ENCODE measurements at regions not wholly inside any gene's neighbourhood (a gene's known extent, or its start where the extent isn't known, plus 50 kb on each side); places are given as distances from the start of the nearest gene placed in this dataset.

DNA sequence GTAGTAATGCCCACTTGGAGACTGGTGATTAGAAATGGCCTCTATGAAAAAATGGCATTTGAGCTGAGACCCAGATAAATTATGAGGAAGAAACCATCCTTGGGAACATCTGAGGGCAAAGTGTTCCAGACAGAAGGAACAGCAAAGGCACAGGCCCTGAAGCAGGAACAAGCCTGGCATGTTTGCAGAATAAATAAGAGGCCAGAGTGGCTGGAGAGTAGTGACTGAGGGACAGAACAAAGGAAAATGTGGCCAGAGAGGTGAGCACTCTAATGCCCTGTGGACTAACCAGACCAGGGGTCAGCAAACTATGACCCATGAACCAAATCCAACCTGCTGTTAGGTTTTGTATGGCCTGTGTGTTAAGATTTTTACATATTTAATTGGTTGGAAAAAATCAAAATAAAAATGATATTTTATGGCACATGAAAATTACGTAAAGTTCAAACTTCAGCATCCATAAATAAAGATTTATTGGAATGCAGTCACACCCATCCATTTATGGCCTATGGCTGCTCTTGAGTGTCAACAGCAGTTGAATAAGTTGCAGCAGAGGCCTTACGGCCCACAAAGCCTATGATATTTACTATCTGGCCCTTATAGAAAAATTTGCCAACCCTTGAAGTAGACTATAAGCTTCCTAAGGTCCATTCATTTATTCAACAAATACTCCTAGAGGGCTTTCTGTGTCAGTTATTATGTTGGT is 210.0 kb upstream of the TOX3 start:
- TF ChIP-seq, protein P1, sequence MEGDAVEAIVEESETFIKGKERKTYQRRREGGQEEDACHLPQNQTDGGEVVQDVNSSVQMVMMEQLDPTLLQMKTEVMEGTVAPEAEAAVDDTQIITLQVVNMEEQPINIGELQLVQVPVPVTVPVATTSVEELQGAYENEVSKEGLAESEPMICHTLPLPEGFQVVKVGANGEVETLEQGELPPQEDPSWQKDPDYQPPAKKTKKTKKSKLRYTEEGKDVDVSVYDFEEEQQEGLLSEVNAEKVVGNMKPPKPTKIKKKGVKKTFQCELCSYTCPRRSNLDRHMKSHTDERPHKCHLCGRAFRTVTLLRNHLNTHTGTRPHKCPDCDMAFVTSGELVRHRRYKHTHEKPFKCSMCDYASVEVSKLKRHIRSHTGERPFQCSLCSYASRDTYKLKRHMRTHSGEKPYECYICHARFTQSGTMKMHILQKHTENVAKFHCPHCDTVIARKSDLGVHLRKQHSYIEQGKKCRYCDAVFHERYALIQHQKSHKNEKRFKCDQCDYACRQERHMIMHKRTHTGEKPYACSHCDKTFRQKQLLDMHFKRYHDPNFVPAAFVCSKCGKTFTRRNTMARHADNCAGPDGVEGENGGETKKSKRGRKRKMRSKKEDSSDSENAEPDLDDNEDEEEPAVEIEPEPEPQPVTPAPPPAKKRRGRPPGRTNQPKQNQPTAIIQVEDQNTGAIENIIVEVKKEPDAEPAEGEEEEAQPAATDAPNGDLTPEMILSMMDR (conservative IDR thresholded peaks at IDR 0.05; ENCODE audit: low read depth, low read length), result no peak
- TF ChIP-seq EZH2 (IDR thresholded peaks at IDR 0.05; ENCODE audit: low read length, unreplicated experiment) (no peak), EZH2phosphoT487 (IDR thresholded peaks at IDR 0.05; ENCODE audit: borderline replicate concordance, low read length) (no peak)

Data from PC-3 (cell line).